WERI-Rb-1 (cell line): ENCODE measurements at regions not wholly inside any gene's neighbourhood (a gene's known extent, or its start where the extent isn't known, plus 50 kb on each side); places are given as distances from the start of the nearest gene placed in this dataset.

Experiments used
- DNase-seq: peaks from one replicate; pipeline ENCODE4 v3.0.0-alpha.2; 2020
- H3K27ac ChIP-seq: fragments of 250-450 bp; sonication (Bioruptor Pico); 2 replicates; pipeline ENCODE4 v1.5.1; 2020; ENCODE audit warnings: mild to moderate bottlenecking, moderate library complexity
- H3K27me3 ChIP-seq: fragments of 250-450 bp; sonication (Bioruptor Pico); 2 replicates; pipeline ENCODE4 v1.5.1; 2021; ENCODE audit warnings: mild to moderate bottlenecking, low read depth, moderate library complexity; ENCODE audit not compliant: insufficient read depth, severe bottlenecking
- H3K36me3 ChIP-seq: fragments of 250-450 bp; sonication (Bioruptor Pico); 2 replicates; pipeline ENCODE4 v1.5.1; 2020; ENCODE audit warnings: mild to moderate bottlenecking, moderate library complexity
- H3K4me3 ChIP-seq: 2 replicates; pipeline ENCODE4 v1.5.1; 2011; ENCODE audit warnings: low read depth, mild to moderate bottlenecking, control low read depth, low read length
- H3K9me3 ChIP-seq: fragments of 250-450 bp; sonication (Bioruptor Pico); 2 replicates; pipeline ENCODE4 v1.5.1; 2021; ENCODE audit warnings: mild to moderate bottlenecking, moderate library complexity; ENCODE audit not compliant: severe bottlenecking
- CTCF ChIP-seq: IDR thresholded peaks from 2 replicates; pipeline ENCODE4 v1.5.1; 2011; ENCODE audit warnings: low read depth, mild to moderate bottlenecking, control low read depth, inconsistent platforms, low read length

- Histone ChIP-seq H3K27ac (no peak overlapping the region), H3K4me3 (no peak overlapping the region), H3K27me3 (no peaks in the 10 kb centered on the region), H3K9me3 (no peaks in the 10 kb centered on the region), H3K36me3 (no peaks in the 10 kb centered on the region)
- no peak for DNase-seq
- no peak for TF ChIP-seq CTCF
Observed at GRCh38 chr10:11679946-11680345, 62.2 kb upstream of the ECHDC3 start.

GRCh38 chr10:11678074-11678793 lies 63.9 kb upstream of the ECHDC3 start:
- no peak overlapping the region for H3K4me3 ChIP-seq
- no peak for DNase-seq
- H3K27me3 ChIP-seq: no peaks in the 10 kb centered on the region
- H3K9me3 ChIP-seq: no peaks in the 10 kb centered on the region
- H3K36me3 ChIP-seq: no peaks in the 10 kb centered on the region
- TF ChIP-seq CTCF: no peak
- H3K27ac ChIP-seq: no peak overlapping the region

GRCh38 chr10:11677480-11677879 lies 64.7 kb upstream of the ECHDC3 start:
- DNase-seq: no peak
- Histone ChIP-seq H3K27ac (no peak overlapping the region), H3K9me3 (no peaks in the 10 kb centered on the region), H3K27me3 (no peaks in the 10 kb centered on the region), H3K4me3 (no peak overlapping the region), H3K36me3 (no peaks in the 10 kb centered on the region)
- no peak for TF ChIP-seq CTCF

GRCh38 chr10:11673346-11674280 lies 62.2 kb upstream of the USP6NL start:
- no peak for TF ChIP-seq CTCF
- Histone ChIP-seq H3K4me3 (no peak overlapping the region), H3K27ac (no peak overlapping the region), H3K27me3 (no peaks in the 10 kb centered on the region), H3K36me3 (no peaks in the 10 kb centered on the region), H3K9me3 (no peaks in the 10 kb centered on the region)
- no peak for DNase-seq

- no peaks in the 10 kb centered on the region for H3K36me3 ChIP-seq
- TF ChIP-seq CTCF: no peak
- no peak overlapping the region for H3K4me3 ChIP-seq
- DNase-seq: no peak
- H3K9me3 ChIP-seq: no peaks in the 10 kb centered on the region
- H3K27ac ChIP-seq: no peak overlapping the region
- no peaks in the 10 kb centered on the region for H3K27me3 ChIP-seq
Observed at GRCh38 chr10:11672836-11673235, 61.4 kb upstream of the USP6NL start.
